ENCODE measurements at regions not wholly inside any gene's neighbourhood (a gene's known extent, or its start where the extent isn't known, plus 50 kb on each side); places are given as distances from the start of the nearest gene placed in this dataset.

GRCh38 chr2:15886231-15886630 is 54.1 kb upstream of the MYCN start:
- TF ChIP-seq, protein P1, sequence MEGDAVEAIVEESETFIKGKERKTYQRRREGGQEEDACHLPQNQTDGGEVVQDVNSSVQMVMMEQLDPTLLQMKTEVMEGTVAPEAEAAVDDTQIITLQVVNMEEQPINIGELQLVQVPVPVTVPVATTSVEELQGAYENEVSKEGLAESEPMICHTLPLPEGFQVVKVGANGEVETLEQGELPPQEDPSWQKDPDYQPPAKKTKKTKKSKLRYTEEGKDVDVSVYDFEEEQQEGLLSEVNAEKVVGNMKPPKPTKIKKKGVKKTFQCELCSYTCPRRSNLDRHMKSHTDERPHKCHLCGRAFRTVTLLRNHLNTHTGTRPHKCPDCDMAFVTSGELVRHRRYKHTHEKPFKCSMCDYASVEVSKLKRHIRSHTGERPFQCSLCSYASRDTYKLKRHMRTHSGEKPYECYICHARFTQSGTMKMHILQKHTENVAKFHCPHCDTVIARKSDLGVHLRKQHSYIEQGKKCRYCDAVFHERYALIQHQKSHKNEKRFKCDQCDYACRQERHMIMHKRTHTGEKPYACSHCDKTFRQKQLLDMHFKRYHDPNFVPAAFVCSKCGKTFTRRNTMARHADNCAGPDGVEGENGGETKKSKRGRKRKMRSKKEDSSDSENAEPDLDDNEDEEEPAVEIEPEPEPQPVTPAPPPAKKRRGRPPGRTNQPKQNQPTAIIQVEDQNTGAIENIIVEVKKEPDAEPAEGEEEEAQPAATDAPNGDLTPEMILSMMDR (IDR thresholded peaks at IDR 0.05): no peak
- TF ChIP-seq EP300 (IDR thresholded peaks at IDR 0.05) (no peak), POLR2A (IDR thresholded peaks at IDR 0.05) (no peak)
